ENCODE measurements at regions not wholly inside any gene's neighbourhood (a gene's known extent, or its start where the extent isn't known, plus 50 kb on each side); places are given as distances from the start of the nearest gene placed in this dataset.
A peak's percentile ranks its signal among the peaks of the same experiment; 100 is the strongest.

- intact Hi-C loops (cut with DNase I): no loop called here
- peaks cover 41% of the 10 kb centered on the region for H3K4me1 ChIP-seq
- peak; percentile 68 for ATAC-seq
- H3K9me3 ChIP-seq: no peaks in the 10 kb centered on the region
- H3K27ac ChIP-seq: peak overlapping the region in 3 of 4 donors; percentile 34 to 55 (median 43)
- TF ChIP-seq CTCF (IDR thresholded peaks at IDR 0.05): no peak
- peak in 2 of 3 donors; percentile 13 for TF ChIP-seq POLR2A (IDR thresholded peaks at IDR 0.05)
- no peaks in the 10 kb centered on the region for H3K27me3 ChIP-seq
- WGBS, 2 donors: 0 to 2% methylated on average over 16 to 103 of the region's 108 CpGs
- peak overlapping the region; percentile 22 to 27 for H3K4me3 ChIP-seq
- no peaks in the 10 kb centered on the region for H3K36me3 ChIP-seq (replicated peaks in 1 of 2; ENCODE audit: insufficient read depth in 1 of 2, low read depth in 2 of 2)
- DNase-seq: peak in 3 of 4 donors; percentile 38 to 54 (median 41)
Measured at GRCh38 chr2:143936848-143937722, 582.8 kb downstream of the ZEB2 start.

GRCh38 chr2:143936538-143936847 lies 583.4 kb downstream of the ZEB2 start:
- Histone ChIP-seq H3K27ac (peak overlapping the region in 3 of 4 donors; percentile 34 to 55 (median 43)), H3K9me3 (no peaks in the 10 kb centered on the region), H3K36me3 (replicated peaks in 1 of 2; ENCODE audit: insufficient read depth in 1 of 2, low read depth in 2 of 2) (no peaks in the 10 kb centered on the region), H3K4me3 (peak overlapping the region in 1 of 2 donors; percentile 27), H3K4me1 (peaks cover 41% of the 10 kb centered on the region), H3K27me3 (no peaks in the 10 kb centered on the region)
- TF ChIP-seq CTCF (IDR thresholded peaks at IDR 0.05): no peak
- no peak for TF ChIP-seq POLR2A (IDR thresholded peaks at IDR 0.05)
- 13 to 15% methylated on average over 11 to 14 of the region's 14 CpGs for WGBS, 2 donors
- ATAC-seq (no peak), DNase-seq (peak in 1 of 4 donors; percentile 17)
- intact Hi-C loops (cut with DNase I): no loop called here

- intact Hi-C loops (cut with DNase I): no loop called here
- ATAC-seq (no peak), DNase-seq (no peak)
- TF ChIP-seq CTCF (IDR thresholded peaks at IDR 0.05) (no peak), POLR2A (IDR thresholded peaks at IDR 0.05) (no peak)
- no peak overlapping the region for H3K4me3 ChIP-seq
- peaks cover 41% of the 10 kb centered on the region for H3K4me1 ChIP-seq
- H3K27ac ChIP-seq: peak overlapping the region in 2 of 4 donors; percentile 29 to 47
- H3K27me3 ChIP-seq: no peaks in the 10 kb centered on the region
- no peaks in the 10 kb centered on the region for H3K9me3 ChIP-seq
- WGBS, 2 donors: 30 to 43% methylated on average over 4 of the region's 4 CpGs
- no peaks in the 10 kb centered on the region for H3K36me3 ChIP-seq (replicated peaks in 1 of 2; ENCODE audit: insufficient read depth in 1 of 2, low read depth in 2 of 2)
Measured at GRCh38 chr2:143935482-143935752, 584.5 kb downstream of the ZEB2 start.

GRCh38 chr2:143934626-143935481 lies 585.1 kb downstream of the ZEB2 start:
- peaks cover 41% of the 10 kb centered on the region for H3K4me1 ChIP-seq
- TF ChIP-seq CTCF (IDR thresholded peaks at IDR 0.05) (no peak), POLR2A (IDR thresholded peaks at IDR 0.05) (no peak)
- no peak overlapping the region for H3K4me3 ChIP-seq
- no peaks in the 10 kb centered on the region for H3K27me3 ChIP-seq
- H3K27ac ChIP-seq: peak overlapping the region in 3 of 4 donors; percentile 44 to 50 (median 47)
- no peaks in the 10 kb centered on the region for H3K36me3 ChIP-seq (replicated peaks in 1 of 2; ENCODE audit: insufficient read depth in 1 of 2, low read depth in 2 of 2)
- DNase-seq: peak in 1 of 4 donors; percentile 39
- peak; percentile 73 for ATAC-seq
- 20 to 21% methylated on average over 10 of the region's 10 CpGs for WGBS, 2 donors
- intact Hi-C loops (cut with DNase I): no loop called here
- H3K9me3 ChIP-seq: no peaks in the 10 kb centered on the region
